NOMO-1 (cell line): ENCODE measurements at regions not wholly inside any gene's neighbourhood (a gene's known extent, or its start where the extent isn't known, plus 50 kb on each side); places are given as distances from the start of the nearest gene placed in this dataset.
"Not testable (repeated sequence)": the region's sequence is repeated elsewhere in the genome, so short reads cannot be mapped to it uniquely, and the experiment has no call there.

Experiments used
- DNase-seq, 2 experiments: peaks; one replicate each; lab custom pipeline; 2025; ENCODE audit not compliant: unreplicated experiment in 2 of 2; lab: John Stamatoyannopoulos, UW

GRCh38 chr2:75328156-75328555 is 128.8 kb upstream of the TACR1 start:
- DNase-seq, result no peak

- no peak for DNase-seq
Observed at GRCh38 chr2:75327334-75327733, 128.0 kb upstream of the TACR1 start.

DNA sequence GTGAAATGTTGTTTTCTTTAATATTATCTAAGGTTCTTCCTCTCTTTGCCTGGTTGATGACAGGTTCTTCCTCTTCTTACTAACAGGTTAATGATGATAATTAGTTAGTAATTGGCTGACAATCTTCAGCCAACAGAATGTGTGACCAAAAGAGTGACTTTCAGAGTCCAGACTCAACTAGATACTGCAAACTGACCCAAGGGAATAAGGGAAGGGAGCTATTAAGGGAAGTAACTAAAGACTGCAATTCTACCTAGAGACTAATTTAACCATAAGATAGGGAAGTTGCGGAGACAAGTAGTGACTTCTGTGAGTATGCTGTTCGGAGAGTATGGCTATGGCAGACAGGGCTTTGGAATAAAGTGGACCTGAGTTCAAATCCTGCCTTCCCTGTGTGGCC is 127.3 kb upstream of the TACR1 start:
- no peak for DNase-seq

GRCh38 chr2:75325594-75325993 is 126.3 kb upstream of the TACR1 start:
- no peak for DNase-seq

DNA sequence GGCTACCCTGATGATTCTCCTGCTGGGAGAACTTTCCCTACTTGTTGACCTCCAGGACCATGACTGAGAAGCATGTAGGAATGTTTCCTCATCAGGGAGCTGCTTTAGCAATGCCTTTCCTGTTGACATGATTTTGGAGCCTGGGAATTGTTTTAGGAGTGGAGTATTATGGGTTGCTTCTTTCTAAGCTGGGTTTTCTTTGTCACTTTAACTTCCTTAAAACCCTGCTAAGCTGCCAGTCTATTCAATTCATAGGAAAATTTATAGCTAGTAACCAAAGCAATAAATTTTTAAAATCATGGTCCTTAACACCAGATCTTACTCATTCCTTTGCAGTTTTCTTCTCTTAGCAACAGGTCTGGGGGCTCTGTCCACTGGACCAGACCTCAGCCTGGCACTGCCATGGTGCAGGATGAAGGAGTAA is 125.6 kb upstream of the TACR1 start:
- no peak for DNase-seq

- no peak for DNase-seq
Observed at GRCh38 chr2:75324141-75324540, 124.8 kb upstream of the TACR1 start.

- no peak for DNase-seq
Observed at GRCh38 chr2:75321599-75321922, 122.2 kb upstream of the TACR1 start.

GRCh38 chr2:75320898-75321598 is 121.7 kb upstream of the TACR1 start:
- no peak for DNase-seq

GRCh38 chr2:75319951-75320350 is 120.6 kb upstream of the TACR1 start:
- no peak for DNase-seq

GRCh38 chr2:75317802-75318201 is 118.5 kb upstream of the TACR1 start:
- DNase-seq, result no peak

DNA sequence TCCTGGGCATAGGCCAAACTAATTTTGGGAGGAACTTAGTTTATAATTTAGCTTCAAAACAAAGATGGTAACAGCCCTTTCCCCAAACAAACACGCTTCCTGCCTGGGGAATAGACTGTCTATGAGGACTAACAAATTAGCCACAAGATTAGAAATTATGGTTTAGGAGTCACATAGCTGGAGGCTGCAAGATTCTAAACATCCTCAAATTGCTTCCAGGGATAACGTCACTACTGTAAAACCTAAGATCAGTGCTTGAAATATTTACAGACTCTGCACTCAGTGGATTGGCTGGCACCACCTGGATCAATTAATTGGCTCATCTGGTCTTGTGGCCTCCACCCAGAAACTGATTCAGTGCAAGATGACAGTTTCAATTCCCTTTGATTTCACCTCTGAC is 118.0 kb upstream of the TACR1 start:
- DNase-seq, result no peak

DNA sequence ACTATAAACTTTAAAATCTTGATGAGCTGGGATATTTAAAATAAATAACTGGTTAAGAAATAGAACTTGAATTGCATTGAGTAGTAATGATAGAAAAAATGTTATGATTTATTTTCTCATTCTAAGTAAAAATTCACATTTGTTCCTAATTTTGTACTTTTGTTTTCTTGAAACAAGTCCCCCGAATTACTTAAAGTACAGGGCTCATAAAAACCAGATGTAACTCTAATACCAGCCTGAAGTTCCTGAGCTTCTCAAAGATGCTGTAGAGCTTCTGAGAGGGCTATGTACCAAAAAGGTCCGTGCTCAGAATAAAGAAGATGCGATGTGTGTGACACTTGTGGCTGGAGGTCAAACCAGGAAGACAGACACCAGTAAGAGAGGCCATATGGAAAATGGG is 116.1 kb upstream of the TACR1 start:
- DNase-seq, result no peak

DNA sequence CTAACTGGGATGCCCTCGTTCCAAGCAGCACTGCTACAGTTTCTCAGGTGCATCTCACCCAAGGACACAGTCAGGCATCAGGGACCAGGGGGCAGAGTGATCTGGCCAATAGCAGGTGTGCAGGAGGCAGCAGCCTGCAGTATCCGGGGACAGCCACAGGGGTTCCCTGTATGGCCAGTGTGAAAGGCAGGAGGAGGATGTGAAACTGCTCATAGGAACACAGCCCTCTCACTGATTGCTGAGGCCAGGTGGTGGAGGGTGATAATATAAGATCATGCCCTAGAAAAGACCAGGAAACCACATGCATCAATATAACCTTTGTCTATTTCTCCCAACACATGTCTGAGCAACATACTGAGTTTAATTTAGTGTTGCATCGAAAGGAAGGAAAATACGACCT is 112.7 kb upstream of the TACR1 start:
- DNase-seq, result peak; percentile 35 to 73

DNA sequence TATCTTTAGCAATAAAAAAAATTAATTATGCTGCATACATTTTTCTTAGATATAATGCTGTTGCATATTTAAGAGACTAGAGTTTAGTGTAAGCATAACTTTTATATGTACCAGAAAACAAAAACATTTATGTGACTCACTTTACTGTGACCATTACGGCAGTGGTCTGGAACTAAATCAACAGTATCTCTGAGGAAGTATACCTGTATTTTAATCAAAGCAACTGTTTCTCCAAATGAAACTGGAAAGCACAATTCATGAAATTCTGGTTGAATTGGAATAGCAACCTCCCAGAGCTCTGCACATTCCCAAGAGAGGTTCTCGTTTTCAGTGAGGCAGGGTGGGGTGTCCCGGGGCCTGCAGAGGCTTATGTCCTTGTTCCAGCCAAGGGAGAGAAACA is 112.2 kb upstream of the TACR1 start:
- DNase-seq, result no peak

GRCh38 chr2:75310876-75311275 is 111.6 kb upstream of the TACR1 start:
- no peak for DNase-seq

DNA sequence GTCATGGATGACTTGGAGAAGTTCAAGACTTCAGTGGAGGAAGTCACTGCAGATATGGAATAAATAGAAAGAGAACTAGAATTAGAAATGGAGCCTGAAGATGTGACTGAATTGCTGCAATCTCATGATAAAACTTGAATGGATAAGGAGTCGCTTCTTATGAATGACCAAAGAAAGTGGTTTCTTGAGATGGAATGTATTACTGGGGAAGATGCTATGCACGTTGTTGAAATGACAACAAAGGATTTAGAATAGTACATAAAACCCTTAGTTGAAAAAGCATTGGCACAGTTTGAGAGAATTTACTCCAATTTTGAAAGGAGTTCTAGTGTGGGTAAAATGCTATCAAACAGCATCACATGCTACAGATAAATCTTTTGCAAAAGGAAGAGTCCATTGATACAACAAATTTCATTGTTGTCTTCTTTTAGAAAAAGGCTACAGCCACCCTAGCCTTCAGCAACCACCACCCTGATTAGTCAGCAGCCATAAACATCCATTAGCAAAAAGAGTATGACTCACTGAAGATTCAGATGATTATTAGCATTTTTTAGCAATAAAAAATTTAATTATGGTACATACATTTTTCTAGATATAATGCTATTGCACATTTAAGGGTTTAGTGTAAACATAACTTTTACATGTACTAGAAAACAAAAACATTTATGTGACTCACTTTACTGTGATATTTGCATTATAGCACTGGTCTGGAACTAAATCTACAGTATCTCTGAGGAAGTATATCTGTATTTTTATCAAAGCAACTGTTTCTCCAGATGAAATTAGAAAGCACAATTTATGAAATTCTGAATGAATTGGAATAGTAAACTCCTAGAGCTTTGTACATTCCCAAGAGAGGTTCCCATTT is 110.5 kb upstream of the TACR1 start:
- DNase-seq, result no peak

- no peak for DNase-seq
Observed at GRCh38 chr2:75303227-75303626, 103.9 kb upstream of the TACR1 start.

- DNase-seq, result no peak
Observed at GRCh38 chr2:75294362-75294761, 95.0 kb upstream of the TACR1 start.

DNA sequence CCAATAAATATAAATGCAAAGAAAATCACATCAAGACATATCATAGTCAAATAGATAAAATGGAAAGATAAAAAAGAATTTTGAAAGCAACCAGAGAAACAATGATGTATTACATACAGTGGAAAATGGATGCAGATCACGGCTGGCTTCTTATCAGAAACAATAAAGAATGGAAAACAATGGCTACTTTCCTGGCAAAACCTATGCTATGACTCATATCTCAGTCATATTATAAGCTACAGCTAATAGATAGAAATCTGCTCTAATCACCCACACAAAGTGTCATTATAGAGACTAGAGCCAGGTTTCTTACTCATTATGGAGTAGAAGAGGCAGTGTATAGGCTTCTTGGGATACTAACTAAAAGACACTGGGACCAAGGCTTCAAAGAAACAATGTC is 93.5 kb upstream of the TACR1 start:
- no peak for DNase-seq

DNA sequence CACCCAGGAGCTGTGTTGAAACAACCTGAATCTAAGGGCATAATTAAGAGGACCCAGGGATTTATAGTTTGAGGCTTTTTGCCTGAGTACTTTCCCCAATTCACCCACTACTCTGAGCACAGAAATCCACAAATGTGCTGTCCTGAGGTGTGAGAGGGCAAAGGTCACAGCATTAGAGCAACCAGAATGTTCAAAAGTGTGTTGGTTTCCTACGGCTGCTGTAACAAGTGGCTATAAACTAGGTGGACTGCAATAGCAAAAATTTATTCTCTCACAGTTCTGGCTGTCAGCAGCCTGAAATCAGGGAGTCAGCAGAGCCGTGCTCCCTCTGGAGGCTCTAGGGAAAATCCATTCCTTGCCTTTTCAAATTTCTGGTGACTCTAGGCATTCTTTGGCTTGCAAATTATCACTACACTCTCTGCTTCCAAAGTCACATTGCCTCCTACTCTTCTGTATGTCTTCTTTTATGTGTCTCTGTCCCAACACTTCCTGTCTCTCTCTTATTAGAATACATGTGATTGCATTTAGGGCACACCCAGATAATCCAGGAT is 91.4 kb upstream of the TACR1 start:
- no peak for DNase-seq

DNA sequence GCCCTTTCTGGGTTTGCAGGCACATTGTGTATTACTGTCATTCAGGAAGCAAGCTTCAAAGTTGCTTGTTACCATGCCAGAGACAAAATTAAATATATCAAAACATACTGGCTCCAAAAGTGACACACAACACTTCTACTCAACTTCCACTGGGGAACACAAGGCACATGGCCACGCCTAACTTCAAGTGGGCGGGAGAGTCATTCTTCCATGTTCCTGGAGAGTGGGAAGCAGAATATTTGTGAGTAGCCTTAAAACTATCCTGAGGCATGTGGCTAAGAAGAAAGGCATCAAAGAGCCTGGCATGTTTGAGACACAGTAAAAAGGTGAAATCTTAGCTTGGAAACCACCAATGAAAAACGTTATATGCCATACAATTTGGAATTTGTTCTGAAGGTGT is 90.5 kb upstream of the TACR1 start:
- no peak for DNase-seq

- not testable (repeated sequence) for DNase-seq
Observed at GRCh38 chr2:75289178-75289577, 89.9 kb upstream of the TACR1 start.
